ENCODE measurements at regions not wholly inside any gene's neighbourhood (a gene's known extent, or its start where the extent isn't known, plus 50 kb on each side); places are given as distances from the start of the nearest gene placed in this dataset.
"Not testable (repeated sequence)": the region's sequence is repeated elsewhere in the genome, so short reads cannot be mapped to it uniquely, and the experiment has no call there.

DNA sequence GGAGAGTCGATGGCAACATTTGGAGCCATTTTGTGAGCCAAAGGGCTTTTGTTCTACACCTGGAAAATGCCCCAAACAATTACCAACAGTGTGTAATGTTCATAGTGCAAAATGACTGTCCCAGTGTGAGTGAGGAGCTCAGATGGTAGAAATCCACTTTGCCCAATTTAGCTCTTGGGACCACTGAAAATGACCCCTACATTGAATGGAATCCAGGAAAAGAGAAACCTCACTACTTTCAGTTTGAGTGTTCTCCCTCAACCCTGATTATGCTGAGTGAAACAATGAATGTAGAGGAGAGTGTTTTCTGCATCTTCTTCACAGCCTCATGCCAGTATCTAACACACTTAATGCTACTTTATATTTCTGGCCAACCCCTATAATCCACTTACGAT lies 84.9 kb upstream of the NRN1 start:
- no peak for DNase-seq
- no peaks in the 10 kb centered on the region for H3K36me3 ChIP-seq (replicated peaks)
- H3K27ac ChIP-seq = no peak overlapping the region
- in situ Hi-C loops (cut with HindIII; ENCODE audit: low pct_ligation_motif_present, low sequenced_read_pairs) = no loop called here
- no peaks in the 10 kb centered on the region for H3K27me3 ChIP-seq (replicated peaks)
- H3K4me3 ChIP-seq (ENCODE audit: low read depth, low read length) = no peak overlapping the region
- no peak for TF ChIP-seq CTCF (IDR thresholded peaks at IDR 0.05; ENCODE audit: low read depth, low read length, missing control alignments)

GRCh38 chr6:6090861-6091607 lies 84.3 kb upstream of the NRN1 start:
- H3K4me3 ChIP-seq (ENCODE audit: low read depth, low read length) = no peak overlapping the region
- no peaks in the 10 kb centered on the region for H3K36me3 ChIP-seq (replicated peaks)
- TF ChIP-seq CTCF (IDR thresholded peaks at IDR 0.05; ENCODE audit: low read depth, low read length, missing control alignments) = no peak
- in situ Hi-C loops (cut with HindIII; ENCODE audit: low pct_ligation_motif_present, low sequenced_read_pairs) = no loop called here
- no peak for DNase-seq
- H3K27me3 ChIP-seq (replicated peaks) = no peaks in the 10 kb centered on the region
- no peak overlapping the region for H3K27ac ChIP-seq

GRCh38 chr6:6085928-6086668 lies 79.4 kb upstream of the NRN1 start:
- no peaks in the 10 kb centered on the region for H3K27me3 ChIP-seq (replicated peaks)
- H3K4me3 ChIP-seq (ENCODE audit: low read depth, low read length) = no peak overlapping the region
- H3K36me3 ChIP-seq (replicated peaks) = no peaks in the 10 kb centered on the region
- no peak overlapping the region for H3K27ac ChIP-seq
- DNase-seq = no peak
- no peak for TF ChIP-seq CTCF (IDR thresholded peaks at IDR 0.05; ENCODE audit: low read depth, low read length, missing control alignments)
- in situ Hi-C loops (cut with HindIII; ENCODE audit: low pct_ligation_motif_present, low sequenced_read_pairs) = no loop called here

DNA sequence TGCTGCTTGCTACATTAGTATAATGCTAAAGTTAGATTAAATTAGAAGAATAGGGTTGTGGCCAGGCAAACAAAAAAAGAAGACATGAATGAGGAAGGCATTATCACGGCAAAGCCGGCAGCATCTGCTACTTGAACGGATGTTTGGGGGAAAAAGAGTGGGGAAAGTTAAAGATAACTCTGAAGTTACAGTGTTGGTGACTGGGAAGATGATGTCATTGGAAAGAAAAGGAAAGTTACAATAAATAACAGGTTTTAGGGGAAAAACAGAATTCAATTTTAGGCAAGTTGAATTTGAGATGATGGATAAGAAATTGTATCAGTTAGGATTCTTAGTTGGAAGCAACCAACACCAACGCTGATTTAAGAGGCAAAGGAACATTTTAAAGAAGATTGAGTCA lies 74.2 kb upstream of the NRN1 start:
- H3K27ac ChIP-seq = no peak overlapping the region
- H3K4me3 ChIP-seq (ENCODE audit: low read depth, low read length) = no peak overlapping the region
- no peak for DNase-seq
- in situ Hi-C loops (cut with HindIII; ENCODE audit: low pct_ligation_motif_present, low sequenced_read_pairs) = no loop called here
- TF ChIP-seq CTCF (IDR thresholded peaks at IDR 0.05; ENCODE audit: low read depth, low read length, missing control alignments) = no peak
- H3K36me3 ChIP-seq (replicated peaks) = no peaks in the 10 kb centered on the region
- no peaks in the 10 kb centered on the region for H3K27me3 ChIP-seq (replicated peaks)

GRCh38 chr6:6074190-6074589 lies 67.5 kb upstream of the NRN1 start:
- in situ Hi-C loops (cut with HindIII; ENCODE audit: low pct_ligation_motif_present, low sequenced_read_pairs) = no loop called here
- TF ChIP-seq CTCF (IDR thresholded peaks at IDR 0.05; ENCODE audit: low read depth, low read length, missing control alignments) = no peak
- Histone ChIP-seq H3K27ac (no peak overlapping the region), H3K36me3 (replicated peaks) (no peaks in the 10 kb centered on the region), H3K4me3 (ENCODE audit: low read depth, low read length) (no peak overlapping the region), H3K27me3 (replicated peaks) (no peaks in the 10 kb centered on the region)
- DNase-seq = no peak

DNA sequence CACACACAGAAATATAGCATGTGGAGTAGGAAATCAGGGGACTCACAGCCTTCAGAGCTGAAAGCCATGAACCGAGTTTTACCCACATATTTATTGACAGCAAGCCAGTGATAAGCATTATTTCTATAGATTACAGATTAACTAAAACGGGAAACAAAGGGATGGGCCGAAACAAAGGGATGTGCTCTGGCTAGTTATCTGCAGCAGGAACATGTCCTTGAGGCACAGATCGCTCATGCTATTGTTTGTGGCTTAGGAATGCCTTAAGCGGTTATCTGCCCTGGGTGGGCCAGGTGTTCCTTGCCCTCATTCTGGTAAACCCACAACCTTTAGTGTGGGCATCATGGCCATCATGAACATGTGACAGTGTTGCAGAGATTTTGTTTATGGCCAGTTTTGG lies 61.4 kb upstream of the NRN1 start:
- DNase-seq; H3K27ac ChIP-seq; in situ Hi-C loops (cut with HindIII; ENCODE audit: low pct_ligation_motif_present, low sequenced_read_pairs); H3K36me3 ChIP-seq (replicated peaks); H3K27me3 ChIP-seq (replicated peaks); H3K4me3 ChIP-seq (ENCODE audit: low read depth, low read length): not testable (repeated sequence)
